ENCODE measurements at regions not wholly inside any gene's neighbourhood (a gene's known extent, or its start where the extent isn't known, plus 50 kb on each side); places are given as distances from the start of the nearest gene placed in this dataset.

DNA sequence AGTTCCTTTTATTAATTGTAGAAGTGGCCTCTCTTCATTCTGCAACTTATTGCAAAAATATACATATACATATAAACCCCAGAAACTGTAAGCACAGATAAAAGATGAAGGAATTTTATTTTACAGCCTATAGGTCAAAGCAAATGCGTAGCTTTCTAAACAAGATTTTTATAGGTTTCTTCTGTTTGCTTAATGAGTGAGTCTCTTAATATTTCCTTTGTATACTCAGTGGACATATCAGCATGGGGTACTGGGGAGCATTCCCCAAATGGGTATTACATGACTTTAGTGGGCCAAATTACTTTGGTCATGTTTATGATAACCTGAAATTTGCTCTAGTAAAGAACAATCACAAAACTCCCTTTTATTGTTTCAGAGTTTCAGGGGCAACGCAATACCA is 1698.6 kb upstream of the IGFBP7 start:
- TF ChIP-seq, protein P1, sequence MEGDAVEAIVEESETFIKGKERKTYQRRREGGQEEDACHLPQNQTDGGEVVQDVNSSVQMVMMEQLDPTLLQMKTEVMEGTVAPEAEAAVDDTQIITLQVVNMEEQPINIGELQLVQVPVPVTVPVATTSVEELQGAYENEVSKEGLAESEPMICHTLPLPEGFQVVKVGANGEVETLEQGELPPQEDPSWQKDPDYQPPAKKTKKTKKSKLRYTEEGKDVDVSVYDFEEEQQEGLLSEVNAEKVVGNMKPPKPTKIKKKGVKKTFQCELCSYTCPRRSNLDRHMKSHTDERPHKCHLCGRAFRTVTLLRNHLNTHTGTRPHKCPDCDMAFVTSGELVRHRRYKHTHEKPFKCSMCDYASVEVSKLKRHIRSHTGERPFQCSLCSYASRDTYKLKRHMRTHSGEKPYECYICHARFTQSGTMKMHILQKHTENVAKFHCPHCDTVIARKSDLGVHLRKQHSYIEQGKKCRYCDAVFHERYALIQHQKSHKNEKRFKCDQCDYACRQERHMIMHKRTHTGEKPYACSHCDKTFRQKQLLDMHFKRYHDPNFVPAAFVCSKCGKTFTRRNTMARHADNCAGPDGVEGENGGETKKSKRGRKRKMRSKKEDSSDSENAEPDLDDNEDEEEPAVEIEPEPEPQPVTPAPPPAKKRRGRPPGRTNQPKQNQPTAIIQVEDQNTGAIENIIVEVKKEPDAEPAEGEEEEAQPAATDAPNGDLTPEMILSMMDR (conservative IDR thresholded peaks at IDR 0.05; ENCODE audit: low read depth in 2 of 2), result no peak
- no peak for TF ChIP-seq EZH2phosphoT487 (IDR thresholded peaks at IDR 0.05; ENCODE audit: unreplicated experiment)
- no peak for TF ChIP-seq POLR2AphosphoS5 (IDR thresholded peaks at IDR 0.05; ENCODE audit: low read depth)
- TF ChIP-seq, protein P2, sequence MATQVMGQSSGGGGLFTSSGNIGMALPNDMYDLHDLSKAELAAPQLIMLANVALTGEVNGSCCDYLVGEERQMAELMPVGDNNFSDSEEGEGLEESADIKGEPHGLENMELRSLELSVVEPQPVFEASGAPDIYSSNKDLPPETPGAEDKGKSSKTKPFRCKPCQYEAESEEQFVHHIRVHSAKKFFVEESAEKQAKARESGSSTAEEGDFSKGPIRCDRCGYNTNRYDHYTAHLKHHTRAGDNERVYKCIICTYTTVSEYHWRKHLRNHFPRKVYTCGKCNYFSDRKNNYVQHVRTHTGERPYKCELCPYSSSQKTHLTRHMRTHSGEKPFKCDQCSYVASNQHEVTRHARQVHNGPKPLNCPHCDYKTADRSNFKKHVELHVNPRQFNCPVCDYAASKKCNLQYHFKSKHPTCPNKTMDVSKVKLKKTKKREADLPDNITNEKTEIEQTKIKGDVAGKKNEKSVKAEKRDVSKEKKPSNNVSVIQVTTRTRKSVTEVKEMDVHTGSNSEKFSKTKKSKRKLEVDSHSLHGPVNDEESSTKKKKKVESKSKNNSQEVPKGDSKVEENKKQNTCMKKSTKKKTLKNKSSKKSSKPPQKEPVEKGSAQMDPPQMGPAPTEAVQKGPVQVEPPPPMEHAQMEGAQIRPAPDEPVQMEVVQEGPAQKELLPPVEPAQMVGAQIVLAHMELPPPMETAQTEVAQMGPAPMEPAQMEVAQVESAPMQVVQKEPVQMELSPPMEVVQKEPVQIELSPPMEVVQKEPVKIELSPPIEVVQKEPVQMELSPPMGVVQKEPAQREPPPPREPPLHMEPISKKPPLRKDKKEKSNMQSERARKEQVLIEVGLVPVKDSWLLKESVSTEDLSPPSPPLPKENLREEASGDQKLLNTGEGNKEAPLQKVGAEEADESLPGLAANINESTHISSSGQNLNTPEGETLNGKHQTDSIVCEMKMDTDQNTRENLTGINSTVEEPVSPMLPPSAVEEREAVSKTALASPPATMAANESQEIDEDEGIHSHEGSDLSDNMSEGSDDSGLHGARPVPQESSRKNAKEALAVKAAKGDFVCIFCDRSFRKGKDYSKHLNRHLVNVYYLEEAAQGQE (IDR thresholded peaks at IDR 0.05; ENCODE audit: unreplicated experiment), result no peak
- TF ChIP-seq EZH2 (IDR thresholded peaks at IDR 0.05; ENCODE audit: low read depth, unreplicated experiment), result no peak
- TF ChIP-seq ZNF331 (CRISPR knock-in tag; IDR thresholded peaks at IDR 0.05; ENCODE audit: low read depth), result no peak

All from GM23338 (cell line).